ENCODE measurements at regions not wholly inside any gene's neighbourhood (a gene's known extent, or its start where the extent isn't known, plus 50 kb on each side); places are given as distances from the start of the nearest gene placed in this dataset.
A peak's percentile ranks its signal among the peaks of the same experiment; 100 is the strongest.
"Not testable (repeated sequence)": the region's sequence is repeated elsewhere in the genome, so short reads cannot be mapped to it uniquely, and the experiment has no call there.

GRCh38 chr1:25171013-25171412 is 61.3 kb downstream of the SYF2 start:
- DNase-seq = not testable (repeated sequence)

- DNase-seq = no peak
These were observed 61.9 kb downstream of the SYF2 start for GRCh38 chr1:25170439-25170838.

DNA sequence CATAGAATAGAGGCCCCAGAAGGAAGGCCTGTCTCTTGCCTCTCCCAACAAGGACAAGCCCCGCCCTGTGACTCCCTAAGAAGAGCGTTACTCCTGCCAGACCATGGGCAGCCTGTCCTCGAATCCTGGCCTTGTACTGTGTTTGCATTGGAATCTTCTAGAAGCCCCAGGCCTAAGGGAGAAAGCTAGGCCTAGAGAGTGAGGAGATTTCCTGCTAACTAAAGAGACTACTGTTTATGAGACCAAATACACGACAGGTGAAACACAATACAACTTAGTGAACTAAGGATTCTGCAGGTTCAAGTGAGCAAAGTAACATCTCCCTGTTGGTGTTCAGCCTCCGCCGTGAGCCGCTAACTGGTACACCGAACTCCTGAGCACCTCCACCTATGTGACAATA is 62.7 kb downstream of the SYF2 start:
- DNase-seq = no peak

- DNase-seq = no peak
These were observed 63.1 kb downstream of the SYF2 start for GRCh38 chr1:25169168-25169567.

GRCh38 chr1:25168193-25169071 is 63.9 kb downstream of the SYF2 start:
- DNase-seq = no peak

DNA sequence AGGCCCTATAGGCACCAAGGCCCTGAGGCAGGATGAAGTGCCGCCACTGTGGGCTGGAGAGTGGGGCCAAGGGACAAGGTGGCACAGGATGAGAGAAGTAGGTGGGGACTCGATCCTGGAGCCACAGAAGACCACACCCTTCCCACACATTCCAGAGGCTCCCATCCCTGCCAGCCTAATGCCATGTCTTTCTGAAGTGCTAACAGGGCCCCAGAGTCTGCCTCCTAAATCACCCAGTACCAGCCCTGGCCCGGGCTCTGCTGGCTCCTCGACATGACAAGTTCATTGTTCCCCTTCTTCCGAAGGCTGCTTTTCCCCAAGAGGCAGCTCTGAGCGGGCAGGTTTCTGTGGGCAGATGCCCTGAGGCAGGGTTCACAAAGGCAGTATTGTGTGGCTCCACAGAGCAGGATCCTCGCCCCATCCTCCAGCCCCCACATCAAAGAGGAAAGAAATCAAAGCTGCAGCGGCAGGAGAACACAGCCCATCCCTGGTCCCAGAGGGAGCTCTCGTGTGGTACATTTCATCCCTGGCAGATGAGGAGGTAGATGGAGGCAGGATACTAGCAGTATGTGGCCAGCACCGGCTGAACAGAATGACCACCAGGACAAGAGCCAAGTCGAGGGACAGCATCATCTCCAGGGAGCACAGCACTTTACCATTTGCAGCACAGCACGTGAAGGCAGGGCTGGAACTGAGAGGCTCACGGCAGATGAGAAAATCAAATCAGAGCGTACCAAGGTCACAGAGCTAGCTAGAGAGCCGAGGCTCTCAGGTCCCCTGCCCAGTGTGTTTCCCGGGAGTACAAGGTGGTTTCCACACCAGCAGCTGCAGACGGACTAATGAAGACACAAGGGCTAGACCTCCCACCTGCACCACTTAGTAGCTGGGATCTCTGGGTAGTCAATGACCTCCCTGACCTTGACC is 64.8 kb downstream of the SYF2 start:
- no peak for DNase-seq

DNA sequence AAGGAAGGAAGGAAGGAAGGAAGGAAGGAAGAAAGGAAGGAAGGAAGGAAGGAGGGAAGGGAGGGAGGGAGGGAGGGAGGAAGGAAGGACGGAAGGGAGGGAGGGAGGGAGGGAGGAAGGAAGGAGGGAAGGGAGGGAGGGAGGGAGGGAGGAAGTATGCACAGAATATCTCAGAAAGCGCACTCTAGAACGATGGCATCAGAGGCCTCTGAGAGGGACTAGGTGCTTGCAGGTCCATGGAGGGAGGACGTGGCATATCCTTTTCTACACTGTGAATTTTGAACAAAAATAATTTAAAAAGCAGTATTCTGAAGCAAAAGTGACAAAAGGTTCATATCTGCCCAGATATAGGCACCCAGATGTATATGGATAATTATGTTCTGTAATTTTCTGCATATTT is 65.5 kb downstream of the SYF2 start:
- DNase-seq = no peak

DNA sequence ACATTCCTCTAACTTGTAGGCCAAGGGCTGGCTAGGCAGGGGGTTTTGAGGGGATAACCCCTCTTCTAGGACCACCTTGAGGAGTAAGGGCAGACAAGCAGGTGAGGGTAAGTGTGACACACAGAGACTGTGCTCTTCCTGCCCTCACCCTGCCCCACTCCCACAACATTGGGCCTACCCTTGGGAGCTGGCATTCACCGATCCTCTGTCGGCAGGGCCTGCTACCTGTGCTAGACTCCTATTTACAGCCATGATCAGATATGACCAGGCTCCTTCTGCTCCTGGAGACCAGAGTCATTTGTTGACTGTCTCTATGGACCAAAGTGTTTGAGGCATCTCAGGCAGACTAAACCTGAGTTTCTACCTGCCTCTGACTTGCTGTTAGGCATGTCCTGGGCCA is 68.3 kb downstream of the SYF2 start:
- no peak for DNase-seq

DNA sequence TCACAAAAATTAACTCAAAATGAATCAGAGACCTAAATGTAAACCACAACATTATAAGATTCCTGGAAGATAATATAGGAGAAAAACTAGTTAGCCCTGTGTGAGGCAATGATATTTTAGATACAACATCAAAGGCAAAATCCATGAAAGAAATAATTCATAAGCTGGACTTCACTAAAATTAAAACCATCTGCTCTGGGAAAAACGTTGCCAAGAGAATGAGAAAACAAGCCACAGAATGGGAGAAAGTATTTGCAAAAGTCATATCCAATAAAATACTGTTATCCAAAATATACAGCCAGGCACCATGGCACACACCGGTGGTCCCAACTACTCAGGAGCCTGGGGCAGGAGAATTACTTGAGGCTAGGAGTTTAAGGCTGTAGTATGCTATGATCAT is 70.3 kb downstream of the SYF2 start:
- DNase-seq = no peak

DNA sequence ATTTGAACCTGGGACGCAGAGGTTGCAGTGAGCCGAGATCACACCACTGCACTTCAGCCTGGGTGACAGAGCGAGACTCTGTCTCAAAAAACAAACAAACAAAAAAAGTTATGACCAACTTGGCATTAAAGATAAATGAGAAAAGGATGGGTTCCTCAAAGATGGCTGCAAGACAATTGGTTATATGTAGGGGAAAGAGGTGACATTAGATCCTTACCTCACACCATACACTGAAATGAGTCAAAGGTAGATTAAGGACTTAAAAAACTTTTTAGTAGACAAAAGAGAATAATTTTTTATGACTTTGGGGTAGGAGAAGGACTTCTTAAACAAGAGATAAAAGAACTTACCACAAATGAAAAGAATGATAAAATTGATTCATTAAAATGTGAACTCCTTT is 74.5 kb downstream of the SYF2 start:
- no peak for DNase-seq

DNA sequence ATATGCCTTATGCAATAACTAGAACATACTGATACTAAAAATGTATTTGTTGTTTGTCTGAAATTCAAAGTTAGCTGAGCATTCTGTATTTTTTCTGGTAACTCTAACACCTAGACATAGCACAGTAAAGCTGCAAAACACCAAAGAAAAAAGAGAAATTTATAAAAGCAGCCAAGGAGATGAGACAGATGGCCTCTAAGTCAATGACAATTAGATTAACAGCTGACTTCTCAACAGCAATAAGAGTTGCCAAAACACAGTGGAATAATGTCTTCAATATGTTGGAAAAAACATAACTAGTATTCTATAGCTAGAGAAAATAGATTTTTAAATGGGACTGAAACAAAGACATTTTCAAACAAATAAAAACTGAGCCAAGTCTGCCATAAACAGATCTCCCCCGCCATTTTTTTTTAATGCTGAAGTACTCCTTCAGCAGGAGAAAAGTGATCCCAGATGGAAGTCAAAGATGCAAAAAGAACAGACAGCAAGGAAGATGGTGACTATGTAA is 81.3 kb downstream of the SYF2 start:
- no peak for DNase-seq

- no peak for DNase-seq
These were observed 83.5 kb downstream of the SYF2 start for GRCh38 chr1:25148673-25149300.

DNA sequence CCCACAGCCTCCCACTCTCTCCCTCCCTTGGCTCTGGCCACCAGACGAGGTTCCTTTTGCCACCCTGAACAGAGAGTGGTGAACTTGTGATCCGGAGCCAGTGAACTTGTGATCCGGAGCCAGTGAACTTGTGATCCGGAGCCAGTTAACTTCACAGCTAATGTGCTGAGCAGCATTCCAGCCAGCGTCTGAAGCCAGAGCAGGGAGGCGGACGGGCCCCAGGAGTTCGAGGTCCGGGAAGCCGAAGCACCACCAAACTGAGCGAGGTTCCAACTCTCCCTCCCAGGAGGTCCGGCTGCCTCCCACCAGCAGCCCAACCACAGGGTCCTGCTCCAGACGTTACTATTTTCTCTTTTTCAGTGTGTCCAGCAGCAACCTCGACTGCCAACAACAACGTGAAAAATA is 85.8 kb downstream of the SYF2 start:
- peak; percentile 78 for DNase-seq

DNA sequence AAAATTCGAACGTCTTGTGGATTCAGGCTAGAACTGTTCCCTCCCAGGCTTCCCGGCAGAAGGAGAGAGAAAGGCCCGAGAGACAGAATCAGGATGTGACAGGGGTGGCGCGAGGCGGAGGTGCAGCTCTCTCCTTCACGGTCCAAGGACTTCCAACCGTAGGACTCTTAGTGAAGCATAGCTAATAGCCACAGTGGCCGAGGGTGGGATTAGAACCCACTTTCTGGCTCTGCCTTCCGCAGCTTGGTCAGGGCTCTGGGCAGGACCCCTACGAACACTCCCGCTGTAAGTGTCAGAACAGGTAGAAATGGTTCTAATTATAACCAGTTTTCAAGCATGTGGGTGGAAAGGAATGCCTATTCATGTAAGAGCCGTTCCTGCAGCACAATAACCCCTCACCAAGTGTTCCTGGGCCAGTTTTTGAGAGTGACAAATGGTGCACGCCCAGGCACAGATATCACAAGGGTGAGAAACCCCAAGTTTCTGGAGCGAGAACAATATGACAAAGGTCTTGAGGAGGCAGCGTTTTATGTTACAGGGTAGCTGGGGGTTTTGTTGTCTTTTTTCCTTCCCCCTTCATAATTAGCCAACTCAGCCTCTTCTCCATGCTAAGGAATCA is 86.4 kb downstream of the SYF2 start:
- DNase-seq = no peak

- no peak for DNase-seq
These were observed 92.1 kb downstream of the SYF2 start for GRCh38 chr1:25140073-25140797.

- DNase-seq = no peak
These were observed 94.5 kb downstream of the SYF2 start for GRCh38 chr1:25137521-25138395.

DNA sequence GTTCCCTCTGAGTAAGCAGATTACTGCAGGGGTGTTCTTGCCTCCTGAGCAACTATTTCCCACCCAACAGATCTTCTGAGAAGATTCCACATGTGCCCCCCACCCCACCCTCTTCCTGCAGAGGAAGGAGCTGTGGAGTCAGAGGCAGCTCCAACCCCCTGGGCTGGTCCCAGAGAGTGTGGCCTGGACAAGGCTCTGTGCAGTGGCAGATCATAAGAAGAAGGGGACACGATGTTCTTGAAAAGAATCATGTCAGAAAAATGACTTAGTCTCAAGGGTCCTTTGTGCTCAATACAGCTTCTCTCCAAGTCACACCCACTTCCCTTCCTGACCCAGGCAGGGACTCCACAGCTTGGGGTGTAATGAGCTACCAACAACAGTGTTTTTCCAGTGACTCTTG is 95.2 kb downstream of the SYF2 start:
- no peak for DNase-seq

- DNase-seq = no peak
These were observed 96.4 kb downstream of the SYF2 start for GRCh38 chr1:25135909-25136308.

GRCh38 chr1:25134801-25135461 is 97.4 kb downstream of the SYF2 start:
- no peak for DNase-seq

- no peak for DNase-seq
These were observed 98.0 kb downstream of the SYF2 start for GRCh38 chr1:25134307-25134706.
